DND-41 (cell line): ENCODE measurements at regions not wholly inside any gene's neighbourhood (a gene's known extent, or its start where the extent isn't known, plus 50 kb on each side); places are given as distances from the start of the nearest gene placed in this dataset.

ENCODE experiments used
- ATAC-seq: fragments of 200-7000 bp; cut with Tn5 transposase; 3 replicates; pipeline ENCODE4 v1.9.1; 2021; ENCODE audit warnings: low read depth; ENCODE audit not compliant: insufficient read depth
- DNase-seq: peaks from one replicate; pipeline ENCODE4 v3.0.0-alpha.2; 2020
- H2AFZ ChIP-seq: 2 replicates; pipeline ENCODE4 v1.6.0; 2012; ENCODE audit warnings: low read depth, low read length
- H3K27ac ChIP-seq: 2 replicates; pipeline ENCODE4 v1.5.1; 2012; ENCODE audit warnings: low read length, inconsistent platforms
- H3K27me3 ChIP-seq: fragments of 200-600 bp; sonication (generic); 2 replicates; pipeline ENCODE4 v1.6.0; 2012; ENCODE audit warnings: low read length, mild to moderate bottlenecking, inconsistent platforms; ENCODE audit not compliant: insufficient read depth, poor library complexity
- H3K36me3 ChIP-seq: 2 replicates; pipeline ENCODE4 v1.5.1; 2012; ENCODE audit warnings: low read length, inconsistent platforms; ENCODE audit not compliant: insufficient read depth
- H3K4me1 ChIP-seq: 2 replicates; pipeline ENCODE4 v1.5.1; 2012; ENCODE audit warnings: mild to moderate bottlenecking, low read length; ENCODE audit not compliant: insufficient read depth
- H3K4me2 ChIP-seq: 2 replicates; pipeline ENCODE4 v1.6.0; 2012; ENCODE audit warnings: mild to moderate bottlenecking, moderate library complexity, low read length, inconsistent platforms; ENCODE audit not compliant: insufficient read depth
- H3K4me3 ChIP-seq, 2 experiments: fragments of 200-600 bp in 1 of 2; shearing (Covaris generic) in 1 of 2; 2 replicates each; pipeline ENCODE4 v1.5.1; 2012 to 2016; ENCODE audit warnings: inconsistent platforms in 2 of 2, low read length in 2 of 2, mild to moderate bottlenecking in 2 of 2, low read depth in 1 of 2, moderate library complexity in 1 of 2
- H3K79me2 ChIP-seq: 2 replicates; pipeline ENCODE4 v1.6.0; 2012; ENCODE audit warnings: low read length, inconsistent platforms; ENCODE audit not compliant: insufficient read depth
- H3K9ac ChIP-seq: 2 replicates; pipeline ENCODE4 v1.6.0; 2012; ENCODE audit warnings: low read depth, mild to moderate bottlenecking, inconsistent platforms, low read length, moderate library complexity
- H3K9me3 ChIP-seq: 2 replicates; pipeline ENCODE4 v1.5.1; 2012; ENCODE audit warnings: low read length, moderate library complexity, mild to moderate bottlenecking, inconsistent platforms; ENCODE audit not compliant: insufficient read depth, severe bottlenecking
- H4K20me1 ChIP-seq: 2 replicates; pipeline ENCODE4 v1.6.0; 2012; ENCODE audit warnings: low read length; ENCODE audit not compliant: insufficient read depth
- CTCF ChIP-seq: IDR thresholded peaks from 2 replicates; pipeline ENCODE4 v1.5.1; 2012; ENCODE audit warnings: borderline replicate concordance, low read length, moderate library complexity, mild to moderate bottlenecking; ENCODE audit not compliant: poor library complexity, severe bottlenecking; ENCODE audit errors: extremely low read depth
- EZH2 ChIP-seq: IDR thresholded peaks from 3 replicates; pipeline ENCODE4 v1.6.1; 2012; ENCODE audit warnings: borderline replicate concordance, low read depth, mild to moderate bottlenecking, moderate library complexity, low read length, inconsistent platforms; ENCODE audit not compliant: severe bottlenecking

- no peaks in the 10 kb centered on the region for H3K79me2 ChIP-seq
- no peak overlapping the region for H3K9ac ChIP-seq
- no peak overlapping the region for H3K4me3 ChIP-seq
- DNase-seq (no peak), ATAC-seq (no peak)
- H4K20me1 ChIP-seq: no peaks in the 10 kb centered on the region
- no peaks in the 10 kb centered on the region for H3K9me3 ChIP-seq
- H3K27ac ChIP-seq: no peak overlapping the region
- no peaks in the 10 kb centered on the region for H3K4me1 ChIP-seq
- no peaks in the 10 kb centered on the region for H3K27me3 ChIP-seq
- TF ChIP-seq CTCF (no peak), EZH2 (no peak)
- H2AFZ ChIP-seq: no peak overlapping the region
- no peaks in the 10 kb centered on the region for H3K36me3 ChIP-seq
- H3K4me2 ChIP-seq: no peak overlapping the region
These were observed 368.3 kb upstream of the MANEA start for GRCh38 chr6:95209074-95209473.

GRCh38 chr6:95216555-95216954 is 360.8 kb upstream of the MANEA start:
- H3K4me2 ChIP-seq: no peak overlapping the region

GRCh38 chr6:95227351-95227750 is 350.0 kb upstream of the MANEA start:
- no peak overlapping the region for H2AFZ ChIP-seq
- H3K36me3 ChIP-seq: no peaks in the 10 kb centered on the region
- H3K9me3 ChIP-seq: no peaks in the 10 kb centered on the region
- no peaks in the 10 kb centered on the region for H3K79me2 ChIP-seq
- no peaks in the 10 kb centered on the region for H4K20me1 ChIP-seq
- TF ChIP-seq CTCF (no peak), EZH2 (no peak)
- H3K4me3 ChIP-seq: no peak overlapping the region
- ATAC-seq (no peak), DNase-seq (no peak)
- no peak overlapping the region for H3K4me2 ChIP-seq
- no peak overlapping the region for H3K27ac ChIP-seq
- H3K27me3 ChIP-seq: no peaks in the 10 kb centered on the region
- H3K9ac ChIP-seq: no peak overlapping the region
- H3K4me1 ChIP-seq: no peaks in the 10 kb centered on the region

More at GRCh38 chr6:95216555-95216954, 360.8 kb upstream of the MANEA start:
- TF ChIP-seq CTCF (no peak), EZH2 (no peak)
- Histone ChIP-seq H2AFZ (no peak overlapping the region), H4K20me1 (no peaks in the 10 kb centered on the region), H3K79me2 (no peaks in the 10 kb centered on the region), H3K4me1 (no peaks in the 10 kb centered on the region), H3K27me3 (no peaks in the 10 kb centered on the region), H3K9ac (no peak overlapping the region), H3K36me3 (no peaks in the 10 kb centered on the region), H3K4me3 (no peak overlapping the region), H3K9me3 (no peaks in the 10 kb centered on the region), H3K27ac (no peak overlapping the region)
- DNase-seq: no peak
- no peak for ATAC-seq

GRCh38 chr6:95228636-95229035 is 348.7 kb upstream of the MANEA start:
- Histone ChIP-seq H3K4me3 (no peak overlapping the region), H3K27me3 (no peaks in the 10 kb centered on the region), H3K27ac (no peak overlapping the region), H3K4me1 (no peaks in the 10 kb centered on the region), H3K9ac (no peak overlapping the region), H2AFZ (no peak overlapping the region), H4K20me1 (no peaks in the 10 kb centered on the region), H3K4me2 (no peak overlapping the region), H3K9me3 (no peaks in the 10 kb centered on the region), H3K79me2 (no peaks in the 10 kb centered on the region), H3K36me3 (no peaks in the 10 kb centered on the region)
- no peak for TF ChIP-seq EZH2
- no peak for TF ChIP-seq CTCF
- DNase-seq (no peak), ATAC-seq (no peak)
